NCI-H748 treated with DMSO at 0.1 percent for 48 hours (cell line): ENCODE measurements at regions not wholly inside any gene's neighbourhood (a gene's known extent, or its start where the extent isn't known, plus 50 kb on each side); places are given as distances from the start of the nearest gene placed in this dataset.

Experiments used
- DNase-seq: peaks from one replicate; lab custom pipeline; 2025; lab: John Stamatoyannopoulos, UW

DNA sequence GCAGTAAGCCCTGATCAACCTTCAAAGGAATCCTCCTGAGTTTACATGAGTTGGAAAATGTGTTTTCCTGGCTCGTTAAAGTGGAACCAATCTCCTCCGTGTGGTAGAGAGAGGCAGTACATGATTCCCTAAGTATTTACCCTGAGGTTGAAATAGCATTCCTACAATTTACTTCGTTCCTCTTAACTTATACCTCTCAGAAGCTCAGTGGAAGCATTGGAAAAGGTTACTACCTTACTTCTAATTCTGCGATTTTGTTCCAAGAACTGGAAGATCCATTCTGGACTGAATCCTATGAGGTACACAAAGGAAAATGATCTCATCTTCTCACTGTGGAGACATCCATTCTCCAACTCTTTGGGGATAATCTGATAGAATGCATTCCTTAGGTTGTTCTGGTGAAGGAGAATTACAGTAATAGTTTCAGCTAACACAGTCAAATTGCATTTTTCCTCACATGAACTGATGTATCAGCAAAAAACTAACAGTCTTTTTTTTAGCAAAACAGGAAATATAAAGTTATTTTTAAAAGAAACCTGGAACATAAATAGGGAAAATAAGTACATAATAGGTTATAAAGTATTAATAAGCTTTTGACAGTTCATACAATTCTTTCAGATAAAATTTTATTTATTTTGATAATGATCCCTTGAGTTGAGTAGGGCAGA, 475.6 kb downstream of the PDZRN4 start:
- peak; percentile 27 for DNase-seq

DNA sequence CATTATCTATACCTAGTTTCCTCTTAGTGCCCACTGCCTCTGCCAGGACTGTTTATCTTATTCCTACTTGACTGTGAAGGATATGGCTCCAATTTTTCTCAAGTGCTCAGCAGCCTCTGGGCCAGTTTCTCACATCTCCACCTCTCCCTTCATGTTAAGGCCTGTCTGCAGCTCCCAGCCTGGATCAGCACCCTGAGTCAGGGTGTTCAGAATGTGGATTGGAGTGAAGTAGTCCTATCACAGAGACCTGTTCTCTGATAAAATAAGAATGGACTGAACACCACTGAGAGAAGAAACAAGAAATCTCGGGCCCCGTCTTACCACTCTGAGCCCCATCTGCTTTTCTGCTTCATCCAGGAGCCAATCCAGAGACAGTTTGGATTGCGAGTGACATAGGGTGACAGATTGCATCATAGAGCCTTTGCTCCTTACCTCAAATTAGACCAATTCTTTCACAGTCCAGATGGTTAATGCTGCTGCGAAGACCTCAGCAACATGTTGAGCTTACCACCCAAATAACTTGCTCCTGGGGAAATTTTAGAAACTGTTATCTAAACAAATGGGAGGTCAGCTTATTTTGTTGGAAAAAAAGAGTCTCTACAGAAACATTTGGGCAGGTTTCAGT, 473.1 kb downstream of the PDZRN4 start:
- DNase-seq, result no peak

DNA sequence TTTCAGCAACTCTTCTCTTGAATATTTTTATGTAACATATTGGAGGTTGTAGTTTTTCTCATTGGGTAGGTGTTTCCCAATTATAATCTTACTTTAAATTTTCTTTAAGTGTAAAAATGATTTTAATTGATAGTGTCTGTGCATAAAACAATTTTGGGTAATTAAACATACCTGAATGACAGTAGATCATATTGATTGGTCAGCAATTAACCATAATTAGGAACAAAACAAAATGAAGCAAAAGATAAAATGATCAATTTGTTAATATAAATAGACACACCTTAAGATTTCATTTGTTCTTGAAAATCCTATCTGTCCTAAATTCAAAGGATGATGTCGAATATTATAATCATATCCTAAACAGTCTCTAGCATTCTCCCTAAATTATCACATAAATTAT, 468.3 kb downstream of the PDZRN4 start:
- no peak for DNase-seq

DNA sequence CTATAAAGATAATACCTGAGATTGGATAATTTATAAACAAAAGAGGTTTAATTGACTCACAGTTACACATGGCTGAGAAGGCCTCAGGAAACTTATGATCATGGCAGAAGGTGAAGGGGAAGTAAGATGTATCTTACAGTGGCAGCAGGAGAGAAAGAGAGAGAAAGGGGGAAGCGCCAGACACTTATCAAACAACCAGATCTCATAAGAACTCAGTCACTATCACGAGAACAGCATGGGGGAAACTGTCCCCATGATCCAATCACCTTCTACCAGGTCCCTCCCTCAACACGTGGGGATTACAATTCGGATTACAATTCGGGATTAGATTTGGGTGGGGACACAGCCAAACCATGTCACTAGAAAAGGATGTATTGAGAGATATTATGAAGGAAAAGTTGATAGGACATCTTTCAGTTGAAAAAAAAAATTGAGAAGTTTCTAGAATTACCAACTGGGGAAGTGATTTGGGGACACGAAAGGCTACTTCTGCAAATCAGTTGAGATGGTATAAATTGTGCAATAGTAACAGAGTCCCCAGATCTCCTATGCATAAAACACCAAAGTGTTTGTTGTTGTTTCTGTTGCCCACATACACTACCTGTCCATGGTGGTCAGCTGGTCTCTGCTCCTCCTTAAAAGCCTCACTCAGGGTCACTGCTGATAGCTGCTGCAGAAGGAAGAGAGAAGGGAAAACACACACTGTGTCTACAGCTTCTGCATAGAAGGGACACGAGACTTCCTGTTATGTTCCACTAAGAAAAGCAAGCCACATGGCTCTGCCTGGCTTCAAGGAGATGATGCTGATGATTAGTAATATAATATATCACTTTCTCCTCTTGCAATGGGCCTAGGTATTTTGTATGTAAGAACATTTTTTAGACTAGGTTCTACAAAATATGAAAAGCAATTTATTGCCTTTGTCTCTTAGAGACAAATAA, 465.5 kb downstream of the PDZRN4 start:
- no peak for DNase-seq

- no peak for DNase-seq
Observed at GRCh38 chr12:41652981-41653380, 464.9 kb downstream of the PDZRN4 start.

- DNase-seq, result no peak
Observed at GRCh38 chr12:41645624-41646023, 457.5 kb downstream of the PDZRN4 start.

DNA sequence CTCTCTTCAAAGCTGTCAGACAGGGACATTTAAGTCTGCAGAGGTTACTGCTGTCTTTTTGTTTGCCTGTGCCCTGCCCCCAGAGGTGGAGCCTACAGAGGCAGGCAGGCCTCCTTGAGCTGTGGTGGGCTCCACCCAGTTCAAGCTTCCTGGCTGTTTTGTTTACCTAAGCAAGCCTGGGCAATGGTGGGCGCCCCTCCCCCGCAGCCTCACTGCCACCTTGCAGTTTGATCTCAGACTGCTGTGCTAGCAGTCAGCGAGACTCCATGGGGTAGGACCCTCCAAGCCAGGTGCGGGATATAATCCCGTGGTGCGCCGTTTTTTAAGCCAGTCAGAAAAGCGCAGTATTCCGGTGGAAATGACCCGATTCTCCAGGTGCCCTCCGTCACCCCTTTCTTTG, 454.7 kb downstream of the PDZRN4 start:
- DNase-seq, result peak; percentile 67

DNA sequence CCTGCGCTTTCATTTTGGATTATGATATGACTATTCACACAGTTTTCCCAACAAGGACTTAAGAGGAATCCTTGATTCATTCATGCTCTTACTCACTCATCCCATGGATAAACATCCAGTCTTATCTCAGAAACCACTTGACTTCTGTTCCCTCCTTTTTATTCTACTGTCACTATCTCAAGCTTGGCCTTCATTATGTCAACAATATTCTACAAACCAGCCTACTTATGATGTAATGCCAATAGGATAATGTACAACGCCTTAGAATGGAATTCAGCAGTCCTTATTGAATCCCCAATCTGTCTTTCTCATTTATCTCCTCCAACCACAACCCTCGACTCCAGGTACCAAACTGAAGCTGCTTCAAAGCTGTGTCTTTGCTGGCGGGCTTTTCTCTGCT, 448.5 kb downstream of the PDZRN4 start:
- no peak for DNase-seq

- no peak for DNase-seq
Observed at GRCh38 chr12:41635626-41636364, 447.7 kb downstream of the PDZRN4 start.

DNA sequence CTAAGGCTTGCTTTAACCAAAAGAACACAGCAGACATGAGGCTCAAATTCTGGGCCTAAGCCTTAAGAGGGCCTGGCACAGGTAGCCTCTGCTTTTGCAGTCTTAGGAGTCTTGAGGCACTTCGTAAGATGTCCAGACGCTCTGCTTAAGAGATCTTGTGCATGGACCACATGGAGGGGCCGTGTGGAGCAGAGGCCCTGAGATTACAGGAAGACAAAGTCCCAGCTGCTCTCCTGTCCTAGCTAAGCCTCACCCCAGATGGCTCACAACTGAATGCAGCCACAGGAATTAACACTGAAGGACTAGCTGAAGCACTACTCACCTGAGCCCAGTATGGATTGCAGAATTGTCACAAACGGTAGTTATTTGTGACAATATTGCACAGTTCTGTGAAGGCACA, 446.0 kb downstream of the PDZRN4 start:
- no peak for DNase-seq

DNA sequence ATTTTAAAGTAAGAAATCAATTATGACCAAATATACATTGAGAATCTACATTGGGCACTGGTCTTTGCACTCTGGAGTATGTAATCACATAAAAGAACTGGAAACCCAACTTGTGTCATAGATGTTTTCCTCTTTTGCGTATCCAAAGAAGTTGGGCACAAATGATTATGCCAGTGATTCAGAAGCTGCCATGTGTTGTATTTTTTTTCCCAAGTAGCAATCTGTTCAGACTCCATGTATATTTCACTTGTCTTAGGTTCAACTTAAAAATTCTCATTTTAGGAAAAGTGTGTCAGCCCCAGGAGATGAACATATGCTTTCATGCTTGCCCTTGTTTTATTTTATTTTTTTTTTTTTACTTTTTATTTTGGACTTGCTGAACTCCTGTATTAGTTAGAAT, 441.5 kb downstream of the PDZRN4 start:
- DNase-seq, result no peak

- DNase-seq, result no peak
Observed at GRCh38 chr12:41627476-41627875, 439.4 kb downstream of the PDZRN4 start.

GRCh38 chr12:41624571-41624970, 436.5 kb downstream of the PDZRN4 start:
- no peak for DNase-seq
